VCaP (cell line): ENCODE measurements at regions not wholly inside any gene's neighbourhood (a gene's known extent, or its start where the extent isn't known, plus 50 kb on each side); places are given as distances from the start of the nearest gene placed in this dataset.

ENCODE experiments used
- H3K27ac ChIP-seq: fragments of 450-650 bp; 2 replicates; pipeline ENCODE4 v1.5.1; 2017
- CTCF ChIP-seq: fragments of 450-650 bp; conservative IDR thresholded peaks from 2 replicates; pipeline ENCODE4 v1.5.1; 2017; ENCODE audit warnings: mild to moderate bottlenecking, moderate library complexity

GRCh38 chr2:195279840-195280427 lies 377.1 kb upstream of the SLC39A10 start:
- no peak overlapping the region for H3K27ac ChIP-seq
- TF ChIP-seq CTCF: no peak

- no peak overlapping the region for H3K27ac ChIP-seq
- no peak for TF ChIP-seq CTCF
Measured at GRCh38 chr2:195270466-195271039, 386.5 kb upstream of the SLC39A10 start.

- no peak overlapping the region for H3K27ac ChIP-seq
- no peak for TF ChIP-seq CTCF
Measured at GRCh38 chr2:195269220-195269619, 387.8 kb upstream of the SLC39A10 start.

- no peak overlapping the region for H3K27ac ChIP-seq
Measured at GRCh38 chr2:195257979-195258378, 399.0 kb upstream of the SLC39A10 start.

GRCh38 chr2:195252018-195252417 lies 405.0 kb upstream of the SLC39A10 start:
- no peak; the same call in 1 of the 2 replicates for TF ChIP-seq CTCF
- H3K27ac ChIP-seq: no peak overlapping the region

More at GRCh38 chr2:195257979-195258378, 399.0 kb upstream of the SLC39A10 start:
- TF ChIP-seq CTCF: no peak

GRCh38 chr2:195251214-195251613 lies 405.8 kb upstream of the SLC39A10 start:
- H3K27ac ChIP-seq: no peak overlapping the region
- TF ChIP-seq CTCF: no peak

- no peak for TF ChIP-seq CTCF
Measured at GRCh38 chr2:195238826-195239225, 418.2 kb upstream of the SLC39A10 start.

More at GRCh38 chr2:195238826-195239225, 418.2 kb upstream of the SLC39A10 start:
- H3K27ac ChIP-seq: no peak overlapping the region
